ENCODE measurements at regions not wholly inside any gene's neighbourhood (a gene's known extent, or its start where the extent isn't known, plus 50 kb on each side); places are given as distances from the start of the nearest gene placed in this dataset.

DNA sequence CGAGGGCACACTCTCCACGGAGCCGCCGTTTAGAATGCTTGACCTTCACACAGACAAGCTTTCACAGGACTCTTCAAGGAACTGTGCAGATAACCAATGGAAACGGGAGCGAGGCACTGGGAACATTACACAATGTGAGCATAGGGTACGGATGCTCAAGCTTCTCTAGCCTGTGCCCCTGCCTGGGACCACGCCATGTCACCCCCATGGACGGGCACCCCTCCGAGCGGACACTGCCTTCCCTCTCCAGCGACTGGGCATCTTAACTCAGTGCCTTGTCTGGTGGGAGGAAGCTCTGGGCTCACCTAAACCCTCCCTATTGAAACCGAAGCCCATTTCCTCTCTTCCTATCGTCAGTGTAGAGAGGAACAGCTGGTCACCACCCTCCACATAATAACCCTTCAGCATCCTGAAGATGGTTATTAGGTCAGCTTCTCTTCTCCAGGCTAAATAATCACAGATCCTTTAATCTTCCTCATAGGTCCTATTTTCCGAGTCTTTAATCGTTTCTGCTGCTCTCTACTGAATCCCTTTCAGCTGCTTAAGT lies 626.7 kb downstream of the GALR1 start:
- TF ChIP-seq POLR2AphosphoS5 (IDR thresholded peaks at IDR 0.05; ENCODE audit: low read depth, low read length): no peak
- TF ChIP-seq, protein P1, sequence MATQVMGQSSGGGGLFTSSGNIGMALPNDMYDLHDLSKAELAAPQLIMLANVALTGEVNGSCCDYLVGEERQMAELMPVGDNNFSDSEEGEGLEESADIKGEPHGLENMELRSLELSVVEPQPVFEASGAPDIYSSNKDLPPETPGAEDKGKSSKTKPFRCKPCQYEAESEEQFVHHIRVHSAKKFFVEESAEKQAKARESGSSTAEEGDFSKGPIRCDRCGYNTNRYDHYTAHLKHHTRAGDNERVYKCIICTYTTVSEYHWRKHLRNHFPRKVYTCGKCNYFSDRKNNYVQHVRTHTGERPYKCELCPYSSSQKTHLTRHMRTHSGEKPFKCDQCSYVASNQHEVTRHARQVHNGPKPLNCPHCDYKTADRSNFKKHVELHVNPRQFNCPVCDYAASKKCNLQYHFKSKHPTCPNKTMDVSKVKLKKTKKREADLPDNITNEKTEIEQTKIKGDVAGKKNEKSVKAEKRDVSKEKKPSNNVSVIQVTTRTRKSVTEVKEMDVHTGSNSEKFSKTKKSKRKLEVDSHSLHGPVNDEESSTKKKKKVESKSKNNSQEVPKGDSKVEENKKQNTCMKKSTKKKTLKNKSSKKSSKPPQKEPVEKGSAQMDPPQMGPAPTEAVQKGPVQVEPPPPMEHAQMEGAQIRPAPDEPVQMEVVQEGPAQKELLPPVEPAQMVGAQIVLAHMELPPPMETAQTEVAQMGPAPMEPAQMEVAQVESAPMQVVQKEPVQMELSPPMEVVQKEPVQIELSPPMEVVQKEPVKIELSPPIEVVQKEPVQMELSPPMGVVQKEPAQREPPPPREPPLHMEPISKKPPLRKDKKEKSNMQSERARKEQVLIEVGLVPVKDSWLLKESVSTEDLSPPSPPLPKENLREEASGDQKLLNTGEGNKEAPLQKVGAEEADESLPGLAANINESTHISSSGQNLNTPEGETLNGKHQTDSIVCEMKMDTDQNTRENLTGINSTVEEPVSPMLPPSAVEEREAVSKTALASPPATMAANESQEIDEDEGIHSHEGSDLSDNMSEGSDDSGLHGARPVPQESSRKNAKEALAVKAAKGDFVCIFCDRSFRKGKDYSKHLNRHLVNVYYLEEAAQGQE (IDR thresholded peaks at IDR 0.05; ENCODE audit: insufficient read depth in 1 of 2, low read depth in 2 of 2, low read length in 2 of 2): no peak
